HG03135 (cell line): ENCODE measurements at regions not wholly inside any gene's neighbourhood (a gene's known extent, or its start where the extent isn't known, plus 50 kb on each side); places are given as distances from the start of the nearest gene placed in this dataset.

Experiments
- ATAC-seq: cut with Tn5 transposase; IDR thresholded peaks from one replicate; pipeline ENCODE4 v1.9.1; 2021; ENCODE audit warnings: mild to moderate bottlenecking, moderate library complexity; ENCODE audit not compliant: unreplicated experiment

DNA sequence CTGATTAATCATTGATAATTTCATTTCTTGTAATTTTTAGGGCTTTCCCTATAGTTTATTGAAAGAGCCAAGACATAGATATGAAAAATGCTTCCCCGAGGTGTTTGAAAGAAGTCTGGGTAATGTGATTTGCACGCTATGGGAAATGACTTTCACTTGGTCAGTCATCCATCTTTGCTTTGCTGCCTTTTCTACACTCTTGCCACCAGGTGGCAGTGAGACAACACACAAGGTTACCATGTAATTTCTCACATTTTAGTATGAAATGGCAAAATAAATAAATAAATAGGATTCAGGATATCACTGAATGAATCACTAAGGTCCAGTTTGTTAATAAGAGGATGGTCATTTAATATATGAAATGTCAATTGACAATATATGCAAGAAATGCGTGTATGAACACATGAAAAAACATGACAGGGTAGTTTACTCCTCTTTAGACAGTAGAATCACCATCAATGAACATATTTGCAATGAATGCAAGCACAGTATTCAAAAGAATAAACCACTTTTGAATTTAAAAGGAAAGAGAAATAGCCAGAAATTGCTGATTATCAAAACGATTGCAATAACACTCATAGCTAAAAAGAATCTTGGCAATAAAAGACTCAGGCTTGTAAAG, 52.2 kb upstream of the KCNH7 start:
- peak; percentile 93 for ATAC-seq

DNA sequence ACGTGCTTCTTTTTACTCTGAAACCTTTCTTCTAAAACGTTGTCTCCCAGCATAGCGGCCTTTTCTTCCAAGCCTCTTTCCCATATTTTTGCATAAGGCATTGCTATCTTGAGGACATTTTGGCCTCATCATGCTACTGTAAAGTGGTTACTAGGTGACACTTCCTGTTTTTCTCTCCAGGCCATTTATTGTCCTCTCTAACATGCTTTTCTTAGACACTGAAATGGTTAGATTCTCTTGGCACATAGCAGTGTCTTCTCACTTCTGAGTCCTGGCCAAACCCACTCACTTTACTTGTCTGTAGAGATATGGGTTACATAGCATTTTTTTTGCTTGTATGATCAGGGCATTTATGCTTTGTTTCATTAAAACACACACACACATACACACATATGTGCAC, 50.1 kb upstream of the KCNH7 start:
- no peak for ATAC-seq
